ENCODE measurements at regions not wholly inside any gene's neighbourhood (a gene's known extent, or its start where the extent isn't known, plus 50 kb on each side); places are given as distances from the start of the nearest gene placed in this dataset.

Small RNA genes lying in the stretch of these regions (small RNA-seq; reads per million reads assigned to genes)
- gene AL049830.2 = 0 reads per million in 4 donors

Data from transverse colon (tissue), 4 donors.